ENCODE measurements at regions not wholly inside any gene's neighbourhood (a gene's known extent, or its start where the extent isn't known, plus 50 kb on each side); places are given as distances from the start of the nearest gene placed in this dataset.

GRCh38 chr16:11428623-11428953 is 83.3 kb downstream of the RMI2 start:
- TF ChIP-seq, protein P1, sequence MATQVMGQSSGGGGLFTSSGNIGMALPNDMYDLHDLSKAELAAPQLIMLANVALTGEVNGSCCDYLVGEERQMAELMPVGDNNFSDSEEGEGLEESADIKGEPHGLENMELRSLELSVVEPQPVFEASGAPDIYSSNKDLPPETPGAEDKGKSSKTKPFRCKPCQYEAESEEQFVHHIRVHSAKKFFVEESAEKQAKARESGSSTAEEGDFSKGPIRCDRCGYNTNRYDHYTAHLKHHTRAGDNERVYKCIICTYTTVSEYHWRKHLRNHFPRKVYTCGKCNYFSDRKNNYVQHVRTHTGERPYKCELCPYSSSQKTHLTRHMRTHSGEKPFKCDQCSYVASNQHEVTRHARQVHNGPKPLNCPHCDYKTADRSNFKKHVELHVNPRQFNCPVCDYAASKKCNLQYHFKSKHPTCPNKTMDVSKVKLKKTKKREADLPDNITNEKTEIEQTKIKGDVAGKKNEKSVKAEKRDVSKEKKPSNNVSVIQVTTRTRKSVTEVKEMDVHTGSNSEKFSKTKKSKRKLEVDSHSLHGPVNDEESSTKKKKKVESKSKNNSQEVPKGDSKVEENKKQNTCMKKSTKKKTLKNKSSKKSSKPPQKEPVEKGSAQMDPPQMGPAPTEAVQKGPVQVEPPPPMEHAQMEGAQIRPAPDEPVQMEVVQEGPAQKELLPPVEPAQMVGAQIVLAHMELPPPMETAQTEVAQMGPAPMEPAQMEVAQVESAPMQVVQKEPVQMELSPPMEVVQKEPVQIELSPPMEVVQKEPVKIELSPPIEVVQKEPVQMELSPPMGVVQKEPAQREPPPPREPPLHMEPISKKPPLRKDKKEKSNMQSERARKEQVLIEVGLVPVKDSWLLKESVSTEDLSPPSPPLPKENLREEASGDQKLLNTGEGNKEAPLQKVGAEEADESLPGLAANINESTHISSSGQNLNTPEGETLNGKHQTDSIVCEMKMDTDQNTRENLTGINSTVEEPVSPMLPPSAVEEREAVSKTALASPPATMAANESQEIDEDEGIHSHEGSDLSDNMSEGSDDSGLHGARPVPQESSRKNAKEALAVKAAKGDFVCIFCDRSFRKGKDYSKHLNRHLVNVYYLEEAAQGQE (IDR thresholded peaks at IDR 0.05; ENCODE audit: insufficient read depth in 1 of 2, low read depth in 2 of 2, low read length in 2 of 2): no peak
- no peak for TF ChIP-seq POLR2AphosphoS5 (IDR thresholded peaks at IDR 0.05; ENCODE audit: low read depth, low read length)
- no peak for TF ChIP-seq TAF1 (IDR thresholded peaks at IDR 0.05; ENCODE audit: borderline replicate concordance, insufficient read depth, low read length)
- TF ChIP-seq SIN3A (IDR thresholded peaks at IDR 0.05; ENCODE audit: borderline replicate concordance, insufficient read depth, low read length): no peak
- TF ChIP-seq FOXP2 (optimal IDR thresholded peaks at IDR 0.05; ENCODE audit: borderline replicate concordance, extremely low read depth, extremely low read length, insufficient read depth): no peak

DNA sequence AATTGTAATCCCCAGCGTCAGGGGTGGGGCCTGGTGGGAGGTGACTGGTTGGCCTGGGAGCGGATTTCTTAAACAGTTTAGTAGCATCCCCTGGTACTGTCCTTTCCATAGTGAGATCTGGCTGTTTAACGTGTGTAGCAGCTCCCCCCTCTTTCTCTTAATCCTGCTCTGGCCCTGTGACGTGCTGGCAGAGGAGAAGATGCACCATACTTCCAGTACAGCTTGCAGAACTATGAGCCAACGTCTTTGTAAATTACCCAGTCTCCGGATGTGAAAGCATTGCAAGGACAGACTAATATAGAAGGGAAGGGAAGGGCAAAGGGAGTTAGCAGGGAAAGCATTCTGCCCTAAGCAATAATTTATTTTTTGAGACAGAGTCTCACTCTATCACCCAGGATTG is 83.9 kb downstream of the RMI2 start:
- TF ChIP-seq FOXP2 (optimal IDR thresholded peaks at IDR 0.05; ENCODE audit: borderline replicate concordance, extremely low read depth, extremely low read length, insufficient read depth) (no peak), SIN3A (IDR thresholded peaks at IDR 0.05; ENCODE audit: borderline replicate concordance, insufficient read depth, low read length) (no peak), TAF1 (IDR thresholded peaks at IDR 0.05; ENCODE audit: borderline replicate concordance, insufficient read depth, low read length) (no peak), POLR2AphosphoS5 (IDR thresholded peaks at IDR 0.05; ENCODE audit: low read depth, low read length) (no peak)
- TF ChIP-seq, protein P1 (IDR thresholded peaks at IDR 0.05; ENCODE audit: insufficient read depth in 1 of 2, low read depth in 2 of 2, low read length in 2 of 2): no peak

DNA sequence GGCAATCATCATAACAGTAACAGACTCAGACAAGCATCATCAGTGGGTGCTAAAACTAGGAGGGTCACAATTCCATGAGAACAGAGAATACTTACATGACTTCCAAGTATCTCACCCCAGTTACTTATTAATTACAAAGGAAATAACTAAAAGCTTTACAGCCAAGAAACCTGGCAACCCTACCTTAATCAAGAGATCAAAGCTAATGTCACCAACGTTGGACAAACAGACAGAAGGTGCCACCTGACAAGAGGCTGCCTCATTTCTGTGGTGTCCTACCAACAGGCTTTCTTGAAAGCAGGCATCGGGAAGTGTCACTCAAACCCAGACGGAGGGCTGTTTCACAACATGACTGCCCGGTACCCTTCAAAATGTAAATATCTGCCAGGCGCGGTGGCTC is 84.6 kb downstream of the RMI2 start:
- no peak for TF ChIP-seq TAF1 (IDR thresholded peaks at IDR 0.05; ENCODE audit: borderline replicate concordance, insufficient read depth, low read length)
- TF ChIP-seq SIN3A (IDR thresholded peaks at IDR 0.05; ENCODE audit: borderline replicate concordance, insufficient read depth, low read length): no peak
- no peak for TF ChIP-seq POLR2AphosphoS5 (IDR thresholded peaks at IDR 0.05; ENCODE audit: low read depth, low read length)
- TF ChIP-seq, protein P1 (IDR thresholded peaks at IDR 0.05; ENCODE audit: insufficient read depth in 1 of 2, low read depth in 2 of 2, low read length in 2 of 2): no peak
- TF ChIP-seq FOXP2 (optimal IDR thresholded peaks at IDR 0.05; ENCODE audit: borderline replicate concordance, extremely low read depth, extremely low read length, insufficient read depth): no peak

DNA sequence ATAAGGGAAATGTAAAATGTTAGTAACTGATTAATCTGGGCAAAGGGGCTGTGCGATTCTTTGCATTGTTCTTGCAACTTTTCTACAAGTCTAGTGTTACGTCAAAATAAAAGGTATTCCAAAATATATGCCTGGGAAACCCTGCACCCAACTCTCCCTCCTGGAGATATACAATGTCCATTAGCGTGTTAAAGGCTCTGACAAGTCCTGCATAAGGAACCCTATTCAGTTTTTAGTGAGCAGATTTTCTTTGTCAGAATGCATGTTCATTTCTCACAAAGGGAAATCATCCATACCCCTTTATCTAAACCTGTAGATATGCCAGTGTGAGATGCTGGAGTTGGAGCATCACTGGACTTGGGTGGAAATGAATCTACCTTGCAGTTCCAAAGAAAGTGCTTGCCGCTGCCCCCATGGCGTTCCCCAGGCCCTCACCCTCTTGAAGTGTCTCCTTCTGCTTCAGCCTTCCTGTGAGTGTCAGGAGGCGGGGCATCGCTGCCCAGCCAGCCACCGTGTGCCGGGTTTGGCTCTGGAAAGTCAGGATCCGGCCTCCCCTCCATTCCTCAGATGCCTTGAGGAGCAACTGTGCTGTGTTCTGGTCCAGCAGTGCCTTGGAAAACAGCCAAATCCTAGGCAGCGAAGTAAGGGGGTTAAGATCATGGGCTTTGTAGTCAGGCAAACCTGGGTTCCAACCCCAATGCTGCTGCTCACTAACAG is 85.5 kb downstream of the RMI2 start:
- no peak for TF ChIP-seq TAF1 (IDR thresholded peaks at IDR 0.05; ENCODE audit: borderline replicate concordance, insufficient read depth, low read length)
- TF ChIP-seq SIN3A (IDR thresholded peaks at IDR 0.05; ENCODE audit: borderline replicate concordance, insufficient read depth, low read length): no peak
- TF ChIP-seq POLR2AphosphoS5 (IDR thresholded peaks at IDR 0.05; ENCODE audit: low read depth, low read length): no peak
- no peak for TF ChIP-seq FOXP2 (optimal IDR thresholded peaks at IDR 0.05; ENCODE audit: borderline replicate concordance, extremely low read depth, extremely low read length, insufficient read depth)
- TF ChIP-seq, protein P1 (IDR thresholded peaks at IDR 0.05; ENCODE audit: insufficient read depth in 1 of 2, low read depth in 2 of 2, low read length in 2 of 2): no peak

Measured in PFSK-1 (cell line).